OCI-LY3 (cell line): ENCODE measurements at regions not wholly inside any gene's neighbourhood (a gene's known extent, or its start where the extent isn't known, plus 50 kb on each side); places are given as distances from the start of the nearest gene placed in this dataset.
A peak's percentile ranks its signal among the peaks of the same experiment; 100 is the strongest.

Source experiments
- H2AFZ ChIP-seq: fragments of 200-600, 300-600 bp; shearing (Covaris generic); 2 replicates; pipeline ENCODE4 v1.6.0; 2014; ENCODE audit warnings: antibody characterized with exemption, low read depth, low read length
- H3K27ac ChIP-seq: fragments of 200-600, 300-600 bp; sonication (generic); 2 replicates; pipeline ENCODE4 v1.5.1; 2014; ENCODE audit warnings: mild to moderate bottlenecking, low read length, moderate library complexity, mixed read lengths
- H3K27me3 ChIP-seq: fragments of 200-600, 300-600 bp; sonication (generic); 2 replicates; pipeline ENCODE4 v1.6.1; 2014; ENCODE audit warnings: low read depth, low read length, mixed read lengths
- H3K36me3 ChIP-seq: fragments of 200-600, 300-600 bp; sonication (generic); replicated peaks from 2 replicates; pipeline ENCODE3; 2014; ENCODE audit warnings: low read depth, low read length, mixed read lengths
- H3K4me1 ChIP-seq: fragments of 300-600, 200-600 bp; sonication (generic); 2 replicates; pipeline ENCODE4 v1.6.1; 2014; ENCODE audit warnings: low read length, mixed read lengths
- H3K4me2 ChIP-seq: fragments of 200-600, 300-600 bp; sonication (generic); 2 replicates; pipeline ENCODE4 v1.6.1; 2014; ENCODE audit warnings: low read length, mixed read lengths
- H3K4me3 ChIP-seq: fragments of 300-600, 200-600 bp; sonication (generic); 2 replicates; pipeline ENCODE4 v1.5.1; 2014; ENCODE audit warnings: antibody characterized with exemption, mild to moderate bottlenecking, low read length, moderate library complexity
- H3K79me2 ChIP-seq: fragments of 300-600, 200-600 bp; shearing (Covaris generic); 2 replicates; pipeline ENCODE4 v1.6.1; 2014; ENCODE audit warnings: mild to moderate bottlenecking, low read length, mixed read lengths
- H3K9ac ChIP-seq: fragments of 300-600, 200-600 bp; shearing (Covaris generic); 2 replicates; pipeline ENCODE4 v1.6.0; 2014; ENCODE audit warnings: mild to moderate bottlenecking, low read length, moderate library complexity
- H3K9me3 ChIP-seq: fragments of 200-600, 300-600 bp; shearing (Covaris generic); 2 replicates; pipeline ENCODE4 v1.6.1; 2014; ENCODE audit warnings: low read length, mixed read lengths; ENCODE audit not compliant: insufficient read depth
- H4K20me1 ChIP-seq: fragments of 200-600, 300-600 bp; sonication (generic); 2 replicates; pipeline ENCODE4 v1.6.1; 2016; ENCODE audit warnings: low read length, mixed read lengths; ENCODE audit not compliant: insufficient read depth
- EZH2phosphoT487 ChIP-seq: fragments of 200-600 bp; shearing (Covaris generic); IDR thresholded peaks from 2 replicates; pipeline ENCODE4 v1.6.1; 2018; ENCODE audit warnings: antibody characterized with exemption, mixed run types, low read depth
- TF ChIP-seq, protein P1 (sequence below): fragments of 200-600, 300-600 bp; sonication (generic); IDR thresholded peaks from 2 replicates; pipeline ENCODE4 v1.5.1; 2014; ENCODE audit warnings: antibody characterized with exemption, low read length, low read depth

DNA sequence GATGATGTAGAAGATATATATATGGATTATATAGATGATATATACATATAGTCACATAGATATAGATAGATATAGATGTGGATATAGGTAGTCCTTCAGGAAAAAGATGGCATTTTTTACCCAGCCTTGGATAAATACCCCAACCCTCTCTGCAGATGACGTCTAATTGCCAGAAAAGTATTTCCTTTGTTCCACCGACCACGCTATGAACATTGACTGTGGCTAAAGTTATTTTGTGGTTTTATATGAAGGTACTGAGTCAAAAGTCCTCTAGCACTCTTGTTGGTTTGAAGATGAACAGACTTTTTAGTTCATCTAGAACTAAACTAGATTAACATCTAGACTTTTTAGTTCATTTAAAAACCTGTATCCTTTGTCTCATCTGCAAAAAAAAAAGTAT is 207.7 kb downstream of the PLOD2 start:
- H3K36me3 ChIP-seq: no peaks in the 10 kb centered on the region
- H2AFZ ChIP-seq: no peak overlapping the region
- H3K79me2 ChIP-seq: no peaks in the 10 kb centered on the region
- no peak overlapping the region for H3K4me3 ChIP-seq
- no peaks in the 10 kb centered on the region for H3K9me3 ChIP-seq
- H3K4me2 ChIP-seq: no peak overlapping the region
- H3K4me1 ChIP-seq: no peaks in the 10 kb centered on the region
- no peak for TF ChIP-seq EZH2phosphoT487
- TF ChIP-seq, protein P1, sequence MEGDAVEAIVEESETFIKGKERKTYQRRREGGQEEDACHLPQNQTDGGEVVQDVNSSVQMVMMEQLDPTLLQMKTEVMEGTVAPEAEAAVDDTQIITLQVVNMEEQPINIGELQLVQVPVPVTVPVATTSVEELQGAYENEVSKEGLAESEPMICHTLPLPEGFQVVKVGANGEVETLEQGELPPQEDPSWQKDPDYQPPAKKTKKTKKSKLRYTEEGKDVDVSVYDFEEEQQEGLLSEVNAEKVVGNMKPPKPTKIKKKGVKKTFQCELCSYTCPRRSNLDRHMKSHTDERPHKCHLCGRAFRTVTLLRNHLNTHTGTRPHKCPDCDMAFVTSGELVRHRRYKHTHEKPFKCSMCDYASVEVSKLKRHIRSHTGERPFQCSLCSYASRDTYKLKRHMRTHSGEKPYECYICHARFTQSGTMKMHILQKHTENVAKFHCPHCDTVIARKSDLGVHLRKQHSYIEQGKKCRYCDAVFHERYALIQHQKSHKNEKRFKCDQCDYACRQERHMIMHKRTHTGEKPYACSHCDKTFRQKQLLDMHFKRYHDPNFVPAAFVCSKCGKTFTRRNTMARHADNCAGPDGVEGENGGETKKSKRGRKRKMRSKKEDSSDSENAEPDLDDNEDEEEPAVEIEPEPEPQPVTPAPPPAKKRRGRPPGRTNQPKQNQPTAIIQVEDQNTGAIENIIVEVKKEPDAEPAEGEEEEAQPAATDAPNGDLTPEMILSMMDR: no peak
- no peak overlapping the region for H3K9ac ChIP-seq
- H3K27ac ChIP-seq: no peak overlapping the region
- H3K27me3 ChIP-seq: no peaks in the 10 kb centered on the region
- no peaks in the 10 kb centered on the region for H4K20me1 ChIP-seq

DNA sequence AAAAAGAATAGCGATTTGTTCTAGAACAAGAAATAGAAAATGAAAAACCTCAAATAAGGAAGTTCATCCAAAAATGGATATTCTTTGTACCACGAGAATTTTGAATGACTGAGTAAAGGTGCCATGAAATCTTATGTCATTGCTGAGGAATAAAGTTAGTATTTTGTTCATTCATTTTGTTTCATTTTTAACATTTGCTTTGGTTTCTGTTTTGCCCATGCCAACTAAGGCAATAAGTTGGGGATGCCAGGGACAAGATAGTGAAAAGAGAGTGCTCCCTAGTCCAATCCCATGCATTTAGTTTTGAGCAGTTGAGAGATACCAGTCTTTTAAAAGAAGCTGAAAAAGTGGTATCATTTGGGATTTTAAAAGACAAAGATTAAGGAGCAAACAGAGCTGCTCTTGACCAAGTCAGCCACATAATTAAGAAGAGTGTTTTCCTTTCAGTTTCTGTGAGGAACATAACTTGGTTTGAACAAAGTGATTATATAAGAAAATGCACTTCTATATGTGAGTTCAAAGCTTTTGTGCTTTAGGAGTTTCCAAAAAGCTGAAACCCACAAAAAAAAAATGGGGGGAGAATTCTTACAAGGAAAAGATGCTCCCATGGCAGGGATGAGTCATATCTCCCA is 201.4 kb downstream of the PLOD2 start:
- Histone ChIP-seq H3K9me3 (no peaks in the 10 kb centered on the region), H3K27ac (no peak overlapping the region), H4K20me1 (no peaks in the 10 kb centered on the region), H3K36me3 (no peaks in the 10 kb centered on the region), H3K9ac (no peak overlapping the region), H3K79me2 (no peaks in the 10 kb centered on the region), H2AFZ (peak overlapping the region; percentile 32; the same call in 1 of the 2 replicates), H3K4me3 (peak overlapping the region; percentile 19; the same call in 1 of the 2 replicates), H3K27me3 (no peaks in the 10 kb centered on the region), H3K4me2 (peak overlapping the region; percentile 35), H3K4me1 (peaks cover 8% of the 10 kb centered on the region)
- no peak for TF ChIP-seq EZH2phosphoT487
- TF ChIP-seq, protein P1: no peak

DNA sequence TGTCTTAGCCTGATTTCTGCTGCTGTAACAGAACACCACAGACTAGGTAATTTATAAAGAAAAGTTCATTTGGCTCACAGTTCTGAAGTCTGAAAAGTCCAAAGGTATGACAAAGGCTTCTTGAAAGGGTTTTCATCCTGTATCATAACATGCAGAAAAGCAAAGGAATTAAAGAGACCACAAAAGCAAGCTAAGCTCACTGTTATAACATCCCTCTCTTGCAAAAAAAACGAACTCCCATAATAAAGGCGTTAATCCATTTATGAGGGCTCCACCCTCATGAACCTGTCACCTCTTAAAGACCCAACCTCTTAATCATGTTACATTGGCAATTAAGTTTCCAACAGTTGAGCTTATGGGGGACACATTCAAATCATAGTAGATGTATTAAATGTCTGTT is 197.9 kb downstream of the PLOD2 start:
- H3K4me1 ChIP-seq: peaks cover 8% of the 10 kb centered on the region
- H4K20me1 ChIP-seq: no peaks in the 10 kb centered on the region
- H3K27ac ChIP-seq: no peak overlapping the region
- H3K36me3 ChIP-seq: no peaks in the 10 kb centered on the region
- H3K79me2 ChIP-seq: no peaks in the 10 kb centered on the region
- no peak overlapping the region for H3K9ac ChIP-seq
- H3K27me3 ChIP-seq: no peaks in the 10 kb centered on the region
- H2AFZ ChIP-seq: no peak overlapping the region
- H3K9me3 ChIP-seq: no peaks in the 10 kb centered on the region
- H3K4me2 ChIP-seq: no peak overlapping the region
- H3K4me3 ChIP-seq: no peak overlapping the region
- no peak for TF ChIP-seq EZH2phosphoT487
- TF ChIP-seq, protein P1: no peak

DNA sequence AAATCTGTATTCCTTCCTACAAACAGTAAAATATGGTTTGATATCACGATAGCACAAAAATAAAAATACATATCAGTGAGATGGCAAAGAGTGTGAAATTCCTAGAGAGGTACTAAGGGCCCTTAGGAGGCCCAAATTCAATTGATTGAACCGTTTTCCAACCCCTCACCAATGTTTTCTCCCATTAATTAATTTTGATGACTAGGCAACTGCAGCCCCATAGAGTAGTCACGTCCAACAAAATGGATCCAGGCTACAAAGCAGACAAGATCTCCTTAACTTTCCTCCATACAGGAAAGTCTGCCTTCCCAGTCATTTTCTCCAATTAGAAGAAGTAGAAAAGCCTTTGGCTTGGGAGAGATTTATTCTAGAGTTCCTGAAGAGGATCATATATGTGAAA is 193.9 kb downstream of the PLOD2 start:
- no peak overlapping the region for H3K4me2 ChIP-seq
- TF ChIP-seq EZH2phosphoT487: no peak
- TF ChIP-seq, protein P1: no peak
- no peaks in the 10 kb centered on the region for H3K4me1 ChIP-seq
- H3K4me3 ChIP-seq: no peak overlapping the region
- H3K9ac ChIP-seq: no peak overlapping the region
- H3K27me3 ChIP-seq: no peaks in the 10 kb centered on the region
- no peaks in the 10 kb centered on the region for H4K20me1 ChIP-seq
- H3K36me3 ChIP-seq: no peaks in the 10 kb centered on the region
- no peaks in the 10 kb centered on the region for H3K79me2 ChIP-seq
- H3K9me3 ChIP-seq: no peaks in the 10 kb centered on the region
- H2AFZ ChIP-seq: no peak overlapping the region
- H3K27ac ChIP-seq: no peak overlapping the region
